Breast epithelium (tissue), 4 donors: ENCODE measurements at regions not wholly inside any gene's neighbourhood (a gene's known extent, or its start where the extent isn't known, plus 50 kb on each side); places are given as distances from the start of the nearest gene placed in this dataset.

Source experiments
- DNase-seq, 2 donors: peaks; one replicate each; pipeline ENCODE4 v3.0.0-alpha.2; 2019; ENCODE audit warnings: low spot score in 2 of 2
- H3K27ac ChIP-seq, 2 donors: fragments of 200-600 bp; sonication (generic) in 1 of 2; one replicate each; pipeline ENCODE4 v1.5.1; 2016 to 2019; ENCODE audit warnings: mild to moderate bottlenecking in 1 of 2
- H3K27me3 ChIP-seq, 2 donors: fragments of 200-600 bp; sonication (generic) in 1 of 2; one replicate each; pipeline versions ENCODE4 v1.5.1 to v1.6.0; 2017 to 2019; ENCODE audit warnings: control low read depth in 1 of 2, mild to moderate bottlenecking in 1 of 2
- H3K36me3 ChIP-seq: fragments of 200-600 bp; one replicate; pipeline ENCODE4 v1.5.1; 2019
- H3K4me1 ChIP-seq, 2 donors: fragments of 200-600 bp; sonication (generic); one replicate each; pipeline ENCODE4 v1.5.1; 2016 to 2019; ENCODE audit warnings: control low read depth in 1 of 2
- H3K4me3 ChIP-seq, 3 donors: fragments of 200-600 bp; sonication (generic); 1 replicate in 2 of 3; 2 replicates in 1 of 3; pipeline ENCODE4 v1.5.1; 2016 to 2019; ENCODE audit warnings: mild to moderate bottlenecking in 3 of 3, moderate library complexity in 2 of 3
- H3K9me3 ChIP-seq, 2 donors: fragments of 200-600 bp; sonication (generic) in 1 of 2; one replicate each; pipeline ENCODE4 v1.5.1; 2016 to 2019; ENCODE audit warnings: control low read depth in 1 of 2
- CTCF ChIP-seq, 3 donors: fragments of 450-650 bp; IDR thresholded peaks; one replicate each; pipeline ENCODE4 v1.5.1; 2016 to 2017; ENCODE audit warnings: antibody characterized with exemption in 3 of 3, mild to moderate bottlenecking in 3 of 3, moderate library complexity in 3 of 3
- POLR2A ChIP-seq: fragments of 450-650 bp; IDR thresholded peaks from one replicate; pipeline ENCODE4 v1.6.1; 2016; ENCODE audit warnings: antibody characterized with exemption, mild to moderate bottlenecking, moderate library complexity
- POLR2AphosphoS5 ChIP-seq, 3 donors: sonication (generic); formaldehyde crosslinking; IDR thresholded peaks; one replicate each; pipeline ENCODE4 v1.6.1; 2017; ENCODE audit warnings: antibody characterized with exemption in 3 of 3
- intact Hi-C: fragments of 100-400 bp; cut with DNase I; formaldehyde crosslinking; loops from one replicate; pipeline ENCODE4 v1.15.1; 2023; ENCODE audit warnings: low total_unique reads

- H3K9me3 ChIP-seq: no peaks in the 10 kb centered on the region
- H3K4me3 ChIP-seq: no peak overlapping the region
- peaks cover 0 to 41% of the 10 kb centered on the region in 2 donors for H3K27me3 ChIP-seq
- no peak for TF ChIP-seq CTCF (IDR thresholded peaks at IDR 0.05)
- H3K27ac ChIP-seq: no peak overlapping the region
- H3K36me3 ChIP-seq: no peaks in the 10 kb centered on the region
- H3K4me1 ChIP-seq: no peaks in the 10 kb centered on the region
- peak in 1 of 2 donors; percentile 33 for DNase-seq
- intact Hi-C loops: no loop called here
These were observed 535.8 kb downstream of the TBC1D22A start for GRCh38 chr22:47298017-47298785.

- TF ChIP-seq CTCF (IDR thresholded peaks at IDR 0.05) (no peak), POLR2A (no peak), POLR2AphosphoS5 (IDR thresholded peaks at IDR 0.05) (no peak)
- no peak overlapping the region for H3K4me3 ChIP-seq
- no peak for DNase-seq
- intact Hi-C loops: no loop called here
- H3K27me3 ChIP-seq: peaks cover 0 to 41% of the 10 kb centered on the region in 2 donors
- no peaks in the 10 kb centered on the region for H3K9me3 ChIP-seq
- H3K27ac ChIP-seq: no peak overlapping the region
- H3K36me3 ChIP-seq: no peaks in the 10 kb centered on the region
- H3K4me1 ChIP-seq: no peaks in the 10 kb centered on the region
These were observed 535.0 kb downstream of the TBC1D22A start for GRCh38 chr22:47297261-47298016.

GRCh38 chr22:47296405-47297260, 534.2 kb downstream of the TBC1D22A start:
- TF ChIP-seq POLR2AphosphoS5 (IDR thresholded peaks at IDR 0.05): no peak
- no peak for TF ChIP-seq POLR2A
- TF ChIP-seq CTCF (IDR thresholded peaks at IDR 0.05): no peak
- intact Hi-C loops: no loop called here

GRCh38 chr22:47295982-47296381, 533.5 kb downstream of the TBC1D22A start:
- peak in 1 of 2 donors; percentile 36 for DNase-seq
- Histone ChIP-seq H3K27me3 (peaks cover 0 to 41% of the 10 kb centered on the region in 2 donors), H3K36me3 (no peaks in the 10 kb centered on the region), H3K4me1 (no peaks in the 10 kb centered on the region), H3K9me3 (no peaks in the 10 kb centered on the region), H3K4me3 (no peak overlapping the region), H3K27ac (no peak overlapping the region)
- intact Hi-C loops: no loop called here
- TF ChIP-seq CTCF (IDR thresholded peaks at IDR 0.05) (no peak), POLR2AphosphoS5 (IDR thresholded peaks at IDR 0.05) (no peak), POLR2A (no peak)

More at GRCh38 chr22:47296405-47297260, 534.2 kb downstream of the TBC1D22A start:
- no peaks in the 10 kb centered on the region for H3K36me3 ChIP-seq
- peaks cover 0 to 41% of the 10 kb centered on the region in 2 donors for H3K27me3 ChIP-seq
- DNase-seq: no peak
- H3K9me3 ChIP-seq: no peaks in the 10 kb centered on the region
- no peaks in the 10 kb centered on the region for H3K4me1 ChIP-seq
- H3K4me3 ChIP-seq: no peak overlapping the region
- no peak overlapping the region for H3K27ac ChIP-seq
